GM04504 (cell line): ENCODE measurements at regions not wholly inside any gene's neighbourhood (a gene's known extent, or its start where the extent isn't known, plus 50 kb on each side); places are given as distances from the start of the nearest gene placed in this dataset.

ENCODE experiments used
- DNase-seq: peaks from one replicate; pipeline ENCODE4 v3.0.0-alpha.2; 2012; ENCODE audit warnings: low read depth

- no peak for DNase-seq
Observed at GRCh38 chr11:111194860-111195568, 50.5 kb upstream of the POU2AF2 start.

GRCh38 chr11:111193924-111194490 lies 51.5 kb upstream of the POU2AF2 start:
- no peak for DNase-seq

- no peak for DNase-seq
Observed at GRCh38 chr11:111189466-111189865, 56.1 kb upstream of the POU2AF2 start.

- DNase-seq: no peak
Observed at GRCh38 chr11:111186308-111186915, 59.1 kb upstream of the POU2AF2 start.

GRCh38 chr11:111185266-111185665 lies 60.3 kb upstream of the POU2AF2 start:
- DNase-seq: peak; percentile 47

- DNase-seq: peak; percentile 35
Observed at GRCh38 chr11:111183706-111184105, 61.8 kb upstream of the POU2AF2 start.

GRCh38 chr11:111179184-111179910 lies 66.2 kb upstream of the POU2AF2 start:
- DNase-seq: no peak

GRCh38 chr11:111177037-111177871 lies 68.3 kb upstream of the POU2AF2 start:
- no peak for DNase-seq

- DNase-seq: no peak
Observed at GRCh38 chr11:111176603-111177002, 68.9 kb upstream of the POU2AF2 start.

- no peak for DNase-seq
Observed at GRCh38 chr11:111173221-111173620, 72.3 kb upstream of the POU2AF2 start.

- no peak for DNase-seq
Observed at GRCh38 chr11:111172321-111172862, 73.1 kb upstream of the POU2AF2 start.

GRCh38 chr11:111170761-111171379 lies 74.7 kb upstream of the POU2AF2 start:
- no peak for DNase-seq

GRCh38 chr11:111169367-111169766 lies 76.2 kb upstream of the POU2AF2 start:
- no peak for DNase-seq

- DNase-seq: no peak
Observed at GRCh38 chr11:111168871-111169270, 76.7 kb upstream of the POU2AF2 start.

GRCh38 chr11:111167666-111168065 lies 77.9 kb upstream of the POU2AF2 start:
- DNase-seq: no peak

- DNase-seq: no peak
Observed at GRCh38 chr11:111166598-111166997, 78.9 kb upstream of the POU2AF2 start.

- no peak for DNase-seq
Observed at GRCh38 chr11:111162305-111162704, 83.2 kb upstream of the POU2AF2 start.

GRCh38 chr11:111157571-111157970 lies 88.0 kb upstream of the POU2AF2 start:
- no peak for DNase-seq

- DNase-seq: no peak
Observed at GRCh38 chr11:111155021-111155420, 90.5 kb upstream of the POU2AF2 start.

- DNase-seq: no peak
Observed at GRCh38 chr11:111153194-111153593, 92.3 kb upstream of the POU2AF2 start.

GRCh38 chr11:111148953-111149352 lies 96.6 kb upstream of the POU2AF2 start:
- no peak for DNase-seq
